ENCODE measurements at regions not wholly inside any gene's neighbourhood (a gene's known extent, or its start where the extent isn't known, plus 50 kb on each side); places are given as distances from the start of the nearest gene placed in this dataset.
"Not testable (repeated sequence)": the region's sequence is repeated elsewhere in the genome, so short reads cannot be mapped to it uniquely, and the experiment has no call there.

GRCh38 chr14:89697281-89698060 lies 257.1 kb downstream of the EFCAB11 start:
- DNase-seq (ENCODE audit: low read depth): no peak

GRCh38 chr14:89695846-89696245 lies 258.7 kb downstream of the EFCAB11 start:
- DNase-seq (ENCODE audit: low read depth): no peak

GRCh38 chr14:89690139-89690538 lies 264.4 kb downstream of the EFCAB11 start:
- no peak for DNase-seq (ENCODE audit: low read depth)

- not testable (repeated sequence) for DNase-seq (ENCODE audit: low read depth)
These were observed 264.8 kb downstream of the EFCAB11 start for GRCh38 chr14:89689711-89690110.

GRCh38 chr14:89688507-89689211 lies 265.9 kb downstream of the EFCAB11 start:
- no peak for DNase-seq (ENCODE audit: low read depth)

GRCh38 chr14:89687129-89687528 lies 267.4 kb downstream of the EFCAB11 start:
- DNase-seq (ENCODE audit: low read depth): not testable (repeated sequence)

- DNase-seq (ENCODE audit: low read depth): no peak
These were observed 267.1 kb upstream of the FOXN3 start for GRCh38 chr14:89684139-89684538.

- DNase-seq (ENCODE audit: low read depth): no peak
These were observed 264.3 kb upstream of the FOXN3 start for GRCh38 chr14:89681086-89682018.

GRCh38 chr14:89680156-89680555 lies 263.1 kb upstream of the FOXN3 start:
- no peak for DNase-seq (ENCODE audit: low read depth)

- DNase-seq (ENCODE audit: low read depth): no peak
These were observed 261.7 kb upstream of the FOXN3 start for GRCh38 chr14:89678768-89679167.

- no peak for DNase-seq (ENCODE audit: low read depth)
These were observed 258.6 kb upstream of the FOXN3 start for GRCh38 chr14:89675590-89675989.

- DNase-seq (ENCODE audit: low read depth): no peak
These were observed 257.9 kb upstream of the FOXN3 start for GRCh38 chr14:89674936-89675335.

- no peak for DNase-seq (ENCODE audit: low read depth)
These were observed 257.2 kb upstream of the FOXN3 start for GRCh38 chr14:89674240-89674639.

- DNase-seq (ENCODE audit: low read depth): no peak
These were observed 256.6 kb upstream of the FOXN3 start for GRCh38 chr14:89673512-89674225.

- DNase-seq (ENCODE audit: low read depth): no peak
These were observed 255.8 kb upstream of the FOXN3 start for GRCh38 chr14:89672636-89673511.

- DNase-seq (ENCODE audit: low read depth): no peak
These were observed 252.2 kb upstream of the FOXN3 start for GRCh38 chr14:89669193-89669592.

GRCh38 chr14:89667983-89668382 lies 250.9 kb upstream of the FOXN3 start:
- no peak for DNase-seq (ENCODE audit: low read depth)

- not testable (repeated sequence) for DNase-seq (ENCODE audit: low read depth)
These were observed 248.5 kb upstream of the FOXN3 start for GRCh38 chr14:89665300-89666081.

GRCh38 chr14:89661392-89661791 lies 244.4 kb upstream of the FOXN3 start:
- no peak for DNase-seq (ENCODE audit: low read depth)
